ENCODE measurements at regions not wholly inside any gene's neighbourhood (a gene's known extent, or its start where the extent isn't known, plus 50 kb on each side); places are given as distances from the start of the nearest gene placed in this dataset.

- Histone ChIP-seq H3K4me3 (no peak overlapping the region), H3K27ac (no peak overlapping the region)
- no peak for TF ChIP-seq CTCF (IDR thresholded peaks at IDR 0.05)
- DNase-seq (ENCODE audit: low spot score): no peak
Observed at GRCh38 chr10:107994621-107995270, 830.2 kb upstream of the SORCS1 start.

- Histone ChIP-seq H3K27ac (no peak overlapping the region), H3K4me3 (no peak overlapping the region)
- no peak for DNase-seq (ENCODE audit: low spot score)
- TF ChIP-seq CTCF (IDR thresholded peaks at IDR 0.05): no peak
Observed at GRCh38 chr10:107986571-107986970, 822.1 kb upstream of the SORCS1 start.

- Histone ChIP-seq H3K4me3 (no peak overlapping the region), H3K27ac (no peak overlapping the region)
- no peak for DNase-seq (ENCODE audit: low spot score)
- TF ChIP-seq CTCF (IDR thresholded peaks at IDR 0.05): no peak
Observed at GRCh38 chr10:107984581-107984980, 820.1 kb upstream of the SORCS1 start.

GRCh38 chr10:107984149-107984548 lies 819.6 kb upstream of the SORCS1 start:
- DNase-seq (ENCODE audit: low spot score): no peak
- H3K4me3 ChIP-seq: no peak overlapping the region

GRCh38 chr10:107978455-107978854 lies 813.9 kb upstream of the SORCS1 start:
- no peak for TF ChIP-seq CTCF (IDR thresholded peaks at IDR 0.05)
- DNase-seq (ENCODE audit: low spot score): no peak

More at GRCh38 chr10:107984149-107984548, 819.6 kb upstream of the SORCS1 start:
- TF ChIP-seq CTCF (IDR thresholded peaks at IDR 0.05): no peak
- H3K27ac ChIP-seq: no peak overlapping the region

GRCh38 chr10:107971973-107972372 lies 807.5 kb upstream of the SORCS1 start:
- Histone ChIP-seq H3K27ac (no peak overlapping the region), H3K4me3 (no peak overlapping the region)
- no peak for TF ChIP-seq CTCF (IDR thresholded peaks at IDR 0.05)
- DNase-seq (ENCODE audit: low spot score): no peak

More at GRCh38 chr10:107978455-107978854, 813.9 kb upstream of the SORCS1 start:
- Histone ChIP-seq H3K4me3 (no peak overlapping the region), H3K27ac (no peak overlapping the region)

- Histone ChIP-seq H3K4me3 (no peak overlapping the region), H3K27ac (no peak overlapping the region)
- TF ChIP-seq CTCF (IDR thresholded peaks at IDR 0.05): no peak
- DNase-seq (ENCODE audit: low spot score): no peak
Observed at GRCh38 chr10:107971411-107971810, 806.9 kb upstream of the SORCS1 start.
